ENCODE measurements at regions not wholly inside any gene's neighbourhood (a gene's known extent, or its start where the extent isn't known, plus 50 kb on each side); places are given as distances from the start of the nearest gene placed in this dataset.

- no peak for TF ChIP-seq EP300 (IDR thresholded peaks at IDR 0.05; ENCODE audit: low read depth)
- TF ChIP-seq, protein P1, sequence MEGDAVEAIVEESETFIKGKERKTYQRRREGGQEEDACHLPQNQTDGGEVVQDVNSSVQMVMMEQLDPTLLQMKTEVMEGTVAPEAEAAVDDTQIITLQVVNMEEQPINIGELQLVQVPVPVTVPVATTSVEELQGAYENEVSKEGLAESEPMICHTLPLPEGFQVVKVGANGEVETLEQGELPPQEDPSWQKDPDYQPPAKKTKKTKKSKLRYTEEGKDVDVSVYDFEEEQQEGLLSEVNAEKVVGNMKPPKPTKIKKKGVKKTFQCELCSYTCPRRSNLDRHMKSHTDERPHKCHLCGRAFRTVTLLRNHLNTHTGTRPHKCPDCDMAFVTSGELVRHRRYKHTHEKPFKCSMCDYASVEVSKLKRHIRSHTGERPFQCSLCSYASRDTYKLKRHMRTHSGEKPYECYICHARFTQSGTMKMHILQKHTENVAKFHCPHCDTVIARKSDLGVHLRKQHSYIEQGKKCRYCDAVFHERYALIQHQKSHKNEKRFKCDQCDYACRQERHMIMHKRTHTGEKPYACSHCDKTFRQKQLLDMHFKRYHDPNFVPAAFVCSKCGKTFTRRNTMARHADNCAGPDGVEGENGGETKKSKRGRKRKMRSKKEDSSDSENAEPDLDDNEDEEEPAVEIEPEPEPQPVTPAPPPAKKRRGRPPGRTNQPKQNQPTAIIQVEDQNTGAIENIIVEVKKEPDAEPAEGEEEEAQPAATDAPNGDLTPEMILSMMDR (IDR thresholded peaks at IDR 0.05), result no peak
Observed at GRCh38 chr1:11428789-11429188, 50.2 kb upstream of the DISP3 start.

Measured in transverse colon (tissue), 3 donors.